ENCODE measurements at regions not wholly inside any gene's neighbourhood (a gene's known extent, or its start where the extent isn't known, plus 50 kb on each side); places are given as distances from the start of the nearest gene placed in this dataset.
A peak's percentile ranks its signal among the peaks of the same experiment; 100 is the strongest.
"Not testable (repeated sequence)": the region's sequence is repeated elsewhere in the genome, so short reads cannot be mapped to it uniquely, and the experiment has no call there.

- H3K4me3 ChIP-seq (ENCODE audit: insufficient read depth, low read depth, low read length), result no peak overlapping the region
- H3K27me3 ChIP-seq (ENCODE audit: control insufficient read depth, insufficient read depth, low read length), result no peaks in the 10 kb centered on the region
- no peaks in the 10 kb centered on the region for H3K36me3 ChIP-seq (replicated peaks; ENCODE audit: control insufficient read depth, insufficient read depth, low read length)
- DNase-seq, result no peak
Measured at GRCh38 chr2:125711075-125711474, 944.9 kb upstream of the GYPC start.

GRCh38 chr2:125713533-125713932 lies 942.4 kb upstream of the GYPC start:
- Histone ChIP-seq H3K4me3 (ENCODE audit: insufficient read depth, low read depth, low read length) (no peak overlapping the region), H3K36me3 (replicated peaks; ENCODE audit: control insufficient read depth, insufficient read depth, low read length) (no peaks in the 10 kb centered on the region), H3K27me3 (ENCODE audit: control insufficient read depth, insufficient read depth, low read length) (no peaks in the 10 kb centered on the region)
- DNase-seq, result no peak

DNA sequence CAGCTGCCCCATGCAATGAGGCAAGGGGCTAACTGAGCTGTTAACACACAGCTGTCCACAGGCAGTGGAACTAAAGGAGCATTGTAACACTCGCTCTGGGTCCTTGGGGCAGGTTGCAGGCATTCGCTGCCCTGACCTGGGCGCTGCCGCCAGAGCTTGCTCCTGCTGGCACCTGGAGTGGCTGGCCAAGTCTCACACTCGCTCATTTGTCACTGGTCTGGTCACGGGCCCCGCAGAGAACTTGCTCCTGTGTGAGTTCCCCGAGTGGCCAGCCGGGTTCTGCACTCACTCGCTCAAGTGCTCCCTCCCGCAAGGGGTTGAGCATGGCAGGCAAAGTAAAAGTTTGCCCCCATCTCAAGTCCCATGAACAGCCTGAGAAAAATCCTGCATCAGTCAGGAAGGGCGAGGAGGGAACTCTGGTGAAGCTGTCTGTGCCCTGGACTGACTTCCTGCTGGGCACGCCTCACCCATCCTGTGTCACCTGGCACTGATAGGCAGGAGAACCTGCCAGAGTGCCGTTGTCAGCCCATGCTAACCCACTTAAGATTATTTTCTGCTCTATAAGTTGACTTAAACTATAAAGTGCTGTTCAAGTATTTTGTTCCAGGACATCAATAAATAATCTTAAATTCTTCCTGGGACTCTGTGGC lies 934.8 kb upstream of the GYPC start:
- H3K36me3 ChIP-seq (replicated peaks; ENCODE audit: control insufficient read depth, insufficient read depth, low read length), result no peaks in the 10 kb centered on the region
- no peak overlapping the region for H3K4me3 ChIP-seq (ENCODE audit: insufficient read depth, low read depth, low read length)
- H3K27me3 ChIP-seq (ENCODE audit: control insufficient read depth, insufficient read depth, low read length), result no peaks in the 10 kb centered on the region
- no peak for DNase-seq

GRCh38 chr2:125730921-125731320 lies 925.0 kb upstream of the GYPC start:
- H3K36me3 ChIP-seq (replicated peaks; ENCODE audit: control insufficient read depth, insufficient read depth, low read length), result no peaks in the 10 kb centered on the region
- H3K27me3 ChIP-seq (ENCODE audit: control insufficient read depth, insufficient read depth, low read length), result no peaks in the 10 kb centered on the region
- H3K4me3 ChIP-seq (ENCODE audit: insufficient read depth, low read depth, low read length), result no peak overlapping the region
- DNase-seq, result no peak

DNA sequence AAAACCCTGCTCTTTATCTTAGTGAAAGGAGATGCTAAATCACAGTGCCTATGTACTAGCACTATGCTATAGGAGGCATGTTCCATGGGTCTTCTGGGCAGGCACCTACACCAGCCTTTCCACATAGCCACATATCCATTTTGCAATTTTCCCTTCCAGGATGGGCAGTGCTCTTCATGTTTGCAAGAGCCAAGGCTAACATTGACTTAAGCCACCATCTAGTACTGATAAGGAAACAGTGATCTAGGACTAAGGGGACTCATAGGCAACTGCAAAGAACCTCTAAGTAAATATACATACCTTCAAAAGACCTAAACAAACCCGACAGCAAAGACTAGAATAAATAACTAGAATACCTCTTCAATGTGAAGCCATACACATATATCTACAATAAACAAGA lies 919.7 kb upstream of the GYPC start:
- no peaks in the 10 kb centered on the region for H3K36me3 ChIP-seq (replicated peaks; ENCODE audit: control insufficient read depth, insufficient read depth, low read length)
- no peak overlapping the region for H3K4me3 ChIP-seq (ENCODE audit: insufficient read depth, low read depth, low read length)

DNA sequence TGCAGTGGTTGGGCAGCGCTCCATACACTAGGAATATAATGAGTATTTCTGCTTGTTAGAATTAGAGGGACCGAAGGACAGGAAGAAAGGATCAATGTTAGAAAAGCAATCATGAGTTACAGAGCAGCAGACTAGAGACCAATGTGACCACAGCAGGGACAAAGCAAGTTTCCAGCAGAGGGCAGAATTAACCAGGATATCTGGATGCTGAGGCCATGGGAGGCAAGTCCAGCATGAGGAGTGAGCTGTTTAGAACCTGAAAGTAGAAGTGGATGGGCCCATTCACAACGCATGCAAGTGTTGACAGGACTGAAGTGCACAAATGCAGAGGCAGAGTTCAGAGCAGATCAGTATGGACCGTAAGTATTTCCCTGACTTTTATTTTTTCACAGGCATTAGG lies 910.4 kb upstream of the GYPC start:
- Histone ChIP-seq H3K36me3 (replicated peaks; ENCODE audit: control insufficient read depth, insufficient read depth, low read length) (no peaks in the 10 kb centered on the region), H3K4me3 (ENCODE audit: insufficient read depth, low read depth, low read length) (no peak overlapping the region), H3K27me3 (ENCODE audit: control insufficient read depth, insufficient read depth, low read length) (no peaks in the 10 kb centered on the region)
- peak; percentile 29 for DNase-seq

More for the DNA sequence above, 919.7 kb upstream of the GYPC start:
- H3K27me3 ChIP-seq (ENCODE audit: control insufficient read depth, insufficient read depth, low read length), result no peaks in the 10 kb centered on the region
- no peak for DNase-seq

- no peak overlapping the region for H3K4me3 ChIP-seq (ENCODE audit: insufficient read depth, low read depth, low read length)
- H3K36me3 ChIP-seq (replicated peaks; ENCODE audit: control insufficient read depth, insufficient read depth, low read length), result no peaks in the 10 kb centered on the region
- DNase-seq, result no peak
- no peaks in the 10 kb centered on the region for H3K27me3 ChIP-seq (ENCODE audit: control insufficient read depth, insufficient read depth, low read length)
Measured at GRCh38 chr2:125746321-125747164, 909.4 kb upstream of the GYPC start.

GRCh38 chr2:125747165-125747425 lies 908.9 kb upstream of the GYPC start:
- H3K36me3 ChIP-seq (replicated peaks; ENCODE audit: control insufficient read depth, insufficient read depth, low read length), result no peaks in the 10 kb centered on the region
- no peak for DNase-seq
- no peak overlapping the region for H3K4me3 ChIP-seq (ENCODE audit: insufficient read depth, low read depth, low read length)
- H3K27me3 ChIP-seq (ENCODE audit: control insufficient read depth, insufficient read depth, low read length), result no peaks in the 10 kb centered on the region

GRCh38 chr2:125756431-125756830 lies 899.5 kb upstream of the GYPC start:
- Histone ChIP-seq H3K27me3 (ENCODE audit: control insufficient read depth, insufficient read depth, low read length) (no peaks in the 10 kb centered on the region), H3K36me3 (replicated peaks; ENCODE audit: control insufficient read depth, insufficient read depth, low read length) (no peaks in the 10 kb centered on the region), H3K4me3 (ENCODE audit: insufficient read depth, low read depth, low read length) (no peak overlapping the region)
- no peak for DNase-seq

DNA sequence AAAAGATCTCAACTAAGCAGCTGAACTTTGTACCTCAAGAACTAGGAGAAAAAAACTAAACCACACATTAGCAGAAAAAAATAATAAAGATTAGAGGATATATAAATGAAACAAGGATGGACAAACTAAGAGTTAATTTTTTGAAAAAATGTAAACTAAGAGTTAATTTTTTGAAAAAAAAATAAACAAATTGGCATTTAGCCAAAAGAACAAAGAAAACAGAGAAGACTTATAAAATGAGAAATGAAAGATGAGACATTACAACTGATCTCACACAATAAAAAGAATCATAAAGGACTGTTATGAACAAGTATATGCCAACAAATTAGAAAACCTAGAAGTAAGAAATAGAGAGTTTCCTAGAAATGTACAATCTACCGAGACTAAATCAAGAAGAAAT lies 859.2 kb upstream of the GYPC start:
- Histone ChIP-seq H3K4me3 (ENCODE audit: insufficient read depth, low read depth, low read length) (no peak overlapping the region), H3K27me3 (ENCODE audit: control insufficient read depth, insufficient read depth, low read length) (no peaks in the 10 kb centered on the region), H3K36me3 (replicated peaks; ENCODE audit: control insufficient read depth, insufficient read depth, low read length) (no peaks in the 10 kb centered on the region)
- DNase-seq, result no peak

- Histone ChIP-seq H3K36me3 (replicated peaks; ENCODE audit: control insufficient read depth, insufficient read depth, low read length) (no peaks in the 10 kb centered on the region), H3K4me3 (ENCODE audit: insufficient read depth, low read depth, low read length) (no peak overlapping the region), H3K27me3 (ENCODE audit: control insufficient read depth, insufficient read depth, low read length) (no peaks in the 10 kb centered on the region)
- no peak for DNase-seq
Measured at GRCh38 chr2:125797192-125797591, 858.8 kb upstream of the GYPC start.

DNA sequence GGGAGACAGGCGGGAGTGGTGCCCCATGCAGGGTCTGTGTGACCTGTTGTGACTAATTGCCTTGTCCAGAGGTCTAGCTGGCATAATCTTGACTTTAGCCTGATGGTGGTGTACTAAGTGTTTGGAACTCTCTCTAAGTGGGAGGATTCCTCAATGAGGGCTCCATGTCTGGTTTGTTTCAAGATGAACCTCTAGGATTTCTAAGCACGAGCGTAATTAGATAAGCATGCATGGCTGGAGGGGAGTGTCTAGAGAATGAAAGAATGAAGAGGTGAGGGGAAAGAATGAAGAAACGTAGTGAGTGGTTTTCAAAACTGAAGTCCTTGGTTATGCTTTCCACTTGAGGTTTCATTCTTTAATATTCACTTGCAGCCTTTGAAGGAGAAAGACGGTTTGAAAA lies 833.2 kb upstream of the GYPC start:
- DNase-seq, result no peak
- H3K36me3 ChIP-seq (replicated peaks; ENCODE audit: control insufficient read depth, insufficient read depth, low read length), result no peaks in the 10 kb centered on the region
- no peaks in the 10 kb centered on the region for H3K27me3 ChIP-seq (ENCODE audit: control insufficient read depth, insufficient read depth, low read length)
- no peak overlapping the region for H3K4me3 ChIP-seq (ENCODE audit: insufficient read depth, low read depth, low read length)

- H3K36me3 ChIP-seq (replicated peaks; ENCODE audit: control insufficient read depth, insufficient read depth, low read length); DNase-seq: not testable (repeated sequence)
Measured at GRCh38 chr2:125825781-125826180, 830.2 kb upstream of the GYPC start.

DNA sequence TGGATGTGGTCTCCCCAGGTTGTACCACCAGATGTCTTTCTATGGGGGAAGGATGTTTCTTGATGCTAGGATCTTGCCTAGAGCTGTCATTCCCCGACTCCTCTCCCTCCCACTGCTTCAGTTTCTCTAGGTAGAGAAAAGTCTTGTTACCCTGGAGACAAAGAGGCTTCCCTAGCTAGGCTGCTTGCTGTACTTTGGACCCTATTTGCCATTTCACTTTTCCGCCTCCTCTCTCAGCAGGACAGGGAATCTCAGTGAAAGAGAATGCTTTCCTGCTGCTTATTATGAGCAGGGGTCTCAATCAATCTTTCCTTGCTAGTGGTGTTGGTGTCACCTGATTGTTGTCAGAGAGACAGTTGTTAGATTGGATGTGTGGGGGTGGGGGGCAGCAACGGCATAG lies 818.8 kb upstream of the GYPC start:
- Histone ChIP-seq H3K36me3 (replicated peaks; ENCODE audit: control insufficient read depth, insufficient read depth, low read length) (no peaks in the 10 kb centered on the region), H3K27me3 (ENCODE audit: control insufficient read depth, insufficient read depth, low read length) (no peaks in the 10 kb centered on the region), H3K4me3 (ENCODE audit: insufficient read depth, low read depth, low read length) (no peak overlapping the region)
- peak; percentile 12 for DNase-seq

More at GRCh38 chr2:125825781-125826180, 830.2 kb upstream of the GYPC start:
- H3K27me3 ChIP-seq (ENCODE audit: control insufficient read depth, insufficient read depth, low read length); H3K4me3 ChIP-seq (ENCODE audit: insufficient read depth, low read depth, low read length): not testable (repeated sequence)

GRCh38 chr2:125837611-125838010 lies 818.3 kb upstream of the GYPC start:
- no peaks in the 10 kb centered on the region for H3K27me3 ChIP-seq (ENCODE audit: control insufficient read depth, insufficient read depth, low read length)
- H3K4me3 ChIP-seq (ENCODE audit: insufficient read depth, low read depth, low read length), result no peak overlapping the region
- DNase-seq, result no peak
- H3K36me3 ChIP-seq (replicated peaks; ENCODE audit: control insufficient read depth, insufficient read depth, low read length), result no peaks in the 10 kb centered on the region

All from H7 (cell line).